ENCODE measurements at regions not wholly inside any gene's neighbourhood (a gene's known extent, or its start where the extent isn't known, plus 50 kb on each side); places are given as distances from the start of the nearest gene placed in this dataset.

- no peaks in the 10 kb centered on the region for H3K9me3 ChIP-seq
- H3K36me3 ChIP-seq = no peaks in the 10 kb centered on the region
- DNase-seq = no peak
- WGBS, 2 donors = 76 to 83% methylated on average over 4 of the region's 4 CpGs
- H3K27me3 ChIP-seq = no peaks in the 10 kb centered on the region
- intact Hi-C loops (cut with DNase I) = no loop called here
- no peak for TF ChIP-seq CTCF (IDR thresholded peaks at IDR 0.05)
- TF ChIP-seq POLR2A (IDR thresholded peaks at IDR 0.05) = no peak
- no peak overlapping the region for H3K4me3 ChIP-seq (replicated peaks in 1 of 3)
- H3K27ac ChIP-seq = no peak overlapping the region
- H3K4me1 ChIP-seq = no peaks in the 10 kb centered on the region
These were observed 765.6 kb upstream of the TENM3 start for GRCh38 chr4:181477591-181477990.

- Histone ChIP-seq H3K36me3 (no peaks in the 10 kb centered on the region), H3K27ac (no peak overlapping the region), H3K27me3 (no peaks in the 10 kb centered on the region), H3K4me1 (no peaks in the 10 kb centered on the region), H3K4me3 (replicated peaks in 1 of 3) (no peak overlapping the region), H3K9me3 (no peaks in the 10 kb centered on the region)
- TF ChIP-seq POLR2A (IDR thresholded peaks at IDR 0.05) (no peak), CTCF (IDR thresholded peaks at IDR 0.05) (no peak)
- intact Hi-C loops (cut with DNase I) = no loop called here
- no peak for DNase-seq
- WGBS, 2 donors = 56 to 64% methylated on average over 3 of the region's 3 CpGs
These were observed 764.5 kb upstream of the TENM3 start for GRCh38 chr4:181478656-181479055.

DNA sequence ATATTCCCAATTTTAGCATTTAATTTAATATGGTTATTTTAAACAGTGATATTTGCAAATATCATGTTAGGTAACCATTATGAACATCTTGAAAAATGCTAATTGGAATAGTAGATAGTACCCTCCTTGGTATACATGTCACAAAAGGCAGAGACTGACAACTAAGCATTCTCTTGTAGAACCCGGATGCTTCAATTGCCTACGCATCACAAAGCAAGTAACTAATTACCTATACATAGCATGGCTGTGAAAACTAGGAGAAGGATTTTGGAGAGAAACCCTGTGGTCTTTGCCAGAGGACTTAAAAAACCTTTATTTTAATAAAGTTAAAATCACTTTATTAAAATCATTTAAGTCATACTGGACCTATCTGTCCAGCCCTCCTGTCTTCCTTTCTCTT is 764.1 kb upstream of the TENM3 start:
- no peak overlapping the region for H3K27ac ChIP-seq
- H3K36me3 ChIP-seq = no peaks in the 10 kb centered on the region
- TF ChIP-seq CTCF (IDR thresholded peaks at IDR 0.05) (no peak), POLR2A (IDR thresholded peaks at IDR 0.05) (no peak)
- intact Hi-C loops (cut with DNase I) = no loop called here
- H3K9me3 ChIP-seq = no peaks in the 10 kb centered on the region
- WGBS, 2 donors = 65 to 78% methylated on average over 2 of the region's 2 CpGs
- no peak overlapping the region for H3K4me3 ChIP-seq (replicated peaks in 1 of 3)
- DNase-seq = no peak
- H3K4me1 ChIP-seq = no peaks in the 10 kb centered on the region
- H3K27me3 ChIP-seq = no peaks in the 10 kb centered on the region

DNA sequence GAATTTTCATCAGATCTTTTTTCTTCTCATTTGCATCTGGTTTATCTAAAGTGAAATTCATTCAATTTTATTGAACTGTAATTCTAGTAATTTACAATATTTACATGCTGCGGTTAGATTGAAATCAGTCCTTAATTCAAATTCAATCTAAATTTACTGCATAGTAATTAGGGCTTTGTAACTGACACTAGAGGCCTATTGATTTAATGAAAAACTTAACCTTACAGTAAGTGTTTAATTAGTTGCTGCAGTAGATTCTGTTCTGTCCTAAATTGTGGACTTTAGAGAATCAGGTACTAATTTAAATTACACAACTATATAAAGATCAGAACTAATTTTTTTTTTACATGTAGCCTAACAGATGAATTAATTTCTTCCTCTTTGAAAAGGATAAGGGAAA is 758.8 kb upstream of the TENM3 start:
- Histone ChIP-seq H3K4me3 (replicated peaks in 1 of 3) (no peak overlapping the region), H3K4me1 (no peaks in the 10 kb centered on the region), H3K36me3 (no peaks in the 10 kb centered on the region), H3K9me3 (no peaks in the 10 kb centered on the region), H3K27ac (no peak overlapping the region), H3K27me3 (no peaks in the 10 kb centered on the region)
- 90 to 92% methylated on average over 1 of the region's 1 CpG for WGBS, 2 donors
- TF ChIP-seq CTCF (IDR thresholded peaks at IDR 0.05) = no peak
- no peak for TF ChIP-seq POLR2A (IDR thresholded peaks at IDR 0.05)
- intact Hi-C loops (cut with DNase I) = no loop called here
- no peak for DNase-seq

DNA sequence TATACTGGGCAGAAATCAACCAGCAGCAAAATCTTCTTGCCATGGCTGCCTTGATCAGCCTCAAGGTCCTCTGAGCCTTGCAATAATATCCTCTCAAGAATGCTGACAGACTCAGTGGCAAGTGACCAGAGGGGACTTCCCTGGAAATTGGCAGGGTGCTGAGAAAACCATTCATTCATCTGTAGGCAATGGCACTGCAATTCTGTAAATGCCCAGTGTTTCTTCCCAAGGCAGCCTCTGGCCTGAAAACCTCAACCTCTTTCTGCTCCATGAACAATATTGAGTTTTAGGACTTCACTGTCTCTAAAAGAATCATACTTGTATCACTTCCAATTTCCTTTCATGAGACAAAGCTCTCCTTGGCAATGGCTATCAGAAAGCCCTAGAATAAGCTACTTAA is 754.3 kb upstream of the TENM3 start:
- no peak for TF ChIP-seq POLR2A (IDR thresholded peaks at IDR 0.05)
- H3K4me1 ChIP-seq = no peaks in the 10 kb centered on the region
- H3K4me3 ChIP-seq (replicated peaks in 1 of 3) = no peak overlapping the region
- no peak for DNase-seq
- no peak overlapping the region for H3K27ac ChIP-seq
- intact Hi-C loops (cut with DNase I) = no loop called here
- H3K27me3 ChIP-seq = no peaks in the 10 kb centered on the region
- H3K9me3 ChIP-seq = no peaks in the 10 kb centered on the region
- H3K36me3 ChIP-seq = no peaks in the 10 kb centered on the region

GRCh38 chr4:181498148-181498547 is 745.1 kb upstream of the TENM3 start:
- intact Hi-C loops (cut with DNase I) = no loop called here
- Histone ChIP-seq H3K27ac (no peak overlapping the region), H3K4me1 (no peaks in the 10 kb centered on the region), H3K27me3 (no peaks in the 10 kb centered on the region), H3K36me3 (no peaks in the 10 kb centered on the region), H3K9me3 (no peaks in the 10 kb centered on the region), H3K4me3 (replicated peaks in 1 of 3) (no peak overlapping the region)
- no peak for DNase-seq
- TF ChIP-seq POLR2A (IDR thresholded peaks at IDR 0.05) = no peak
- WGBS, 2 donors = 92 to 96% methylated on average over 1 of the region's 1 CpG
